HG03039 (cell line): ENCODE measurements at regions not wholly inside any gene's neighbourhood (a gene's known extent, or its start where the extent isn't known, plus 50 kb on each side); places are given as distances from the start of the nearest gene placed in this dataset.

Source experiments
- ATAC-seq: cut with Tn5 transposase; IDR thresholded peaks from one replicate; pipeline ENCODE4 v1.9.1; 2021; ENCODE audit warnings: mild to moderate bottlenecking, moderate library complexity; ENCODE audit not compliant: unreplicated experiment

DNA sequence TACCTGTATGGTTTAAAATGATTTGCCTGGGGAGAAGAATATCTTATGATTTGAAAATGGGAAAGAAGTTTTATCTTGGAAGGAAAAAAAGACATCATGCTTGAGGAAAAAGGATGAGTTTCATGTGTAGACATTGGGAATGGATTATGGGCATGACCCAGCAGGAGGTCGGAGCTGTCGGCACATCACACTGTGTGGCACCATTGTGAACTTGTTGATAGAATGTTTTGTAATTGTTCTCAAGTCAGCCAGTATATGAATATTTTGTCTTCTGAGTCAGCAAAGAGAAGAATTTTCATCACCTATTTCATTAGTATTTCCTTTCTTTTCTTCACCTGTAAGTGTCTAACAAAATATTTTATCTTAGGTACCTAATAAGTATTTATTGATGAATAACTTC, 60.0 kb upstream of the HMGA2 start:
- no peak for ATAC-seq

DNA sequence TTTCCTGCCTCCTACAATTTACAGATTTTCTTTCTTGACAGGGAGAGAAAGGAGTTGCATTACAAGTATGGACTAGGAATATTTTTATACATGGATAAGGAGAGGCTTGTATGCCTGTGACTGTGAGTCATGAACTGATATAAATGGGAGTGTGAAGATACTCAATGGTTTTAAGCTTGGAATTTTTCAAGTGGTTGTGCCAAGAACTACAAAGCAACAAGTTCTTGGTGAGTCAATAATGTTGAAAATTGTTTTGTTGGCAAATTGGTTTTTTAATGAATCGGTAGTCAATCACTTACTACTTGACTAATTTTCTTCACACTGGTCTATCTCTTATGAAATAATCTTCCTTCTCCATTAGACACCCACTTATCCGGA, 58.9 kb upstream of the HMGA2 start:
- no peak for ATAC-seq

DNA sequence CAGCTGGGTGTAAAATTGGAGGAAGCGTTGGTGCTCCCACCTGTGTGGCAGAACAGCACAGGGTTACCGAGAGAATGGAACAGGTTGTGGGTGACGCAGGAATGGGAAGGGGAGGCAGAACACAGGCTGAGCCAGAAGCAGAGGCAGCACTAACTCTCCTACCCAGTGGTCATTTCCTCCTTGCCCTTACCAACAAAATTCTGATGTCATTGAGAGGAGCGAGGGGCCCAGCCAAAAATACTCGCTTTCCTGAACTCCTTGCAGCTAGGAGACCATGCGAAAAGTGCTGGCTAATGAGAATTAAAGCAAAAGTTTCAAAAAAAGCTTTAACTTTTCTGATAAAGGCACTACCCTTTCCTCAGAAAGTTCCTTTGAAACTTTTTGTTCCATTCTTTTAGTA, 54.4 kb upstream of the HMGA2 start:
- ATAC-seq, result no peak
